ENCODE measurements at regions not wholly inside any gene's neighbourhood (a gene's known extent, or its start where the extent isn't known, plus 50 kb on each side); places are given as distances from the start of the nearest gene placed in this dataset.

- no peak overlapping the region for H3K4me3 ChIP-seq (ENCODE audit: insufficient read depth, low read length, poor library complexity, severe bottlenecking)
- TF ChIP-seq CTCF (IDR thresholded peaks at IDR 0.05; ENCODE audit: insufficient read depth, low read length, poor library complexity, severe bottlenecking) (no peak), EZH2phosphoT487 (conservative IDR thresholded peaks at IDR 0.05; ENCODE audit: low read length) (no peak)
- H3F3A ChIP-seq (ENCODE audit: insufficient read depth), result no peaks in the 10 kb centered on the region
- H3K9me2 ChIP-seq (replicated peaks; ENCODE audit: insufficient read depth, low read length), result no peaks in the 10 kb centered on the region
- no peaks in the 10 kb centered on the region for H3K79me2 ChIP-seq (ENCODE audit: insufficient read depth, low read length)
- H3K9ac ChIP-seq (ENCODE audit: low read length), result no peak overlapping the region
- H2AFZ ChIP-seq (ENCODE audit: low read depth, low read length, severe bottlenecking), result no peak overlapping the region
- no peak overlapping the region for H3K4me2 ChIP-seq (ENCODE audit: low read depth, low read length, poor library complexity, severe bottlenecking)
- no peaks in the 10 kb centered on the region for H3K9me3 ChIP-seq (ENCODE audit: insufficient read depth, low read length)
- no peak overlapping the region for H3K27ac ChIP-seq (ENCODE audit: low read depth, low read length)
- no peaks in the 10 kb centered on the region for H4K20me1 ChIP-seq (ENCODE audit: low read depth, low read length)
- no peaks in the 10 kb centered on the region for H3K27me3 ChIP-seq (ENCODE audit: low read length)
- H3K36me3 ChIP-seq (ENCODE audit: low read length), result no peaks in the 10 kb centered on the region
Observed at GRCh38 chr10:10017716-10018115, 1000.0 kb upstream of the CELF2 start.

GRCh38 chr10:10020945-10021344, 996.7 kb upstream of the CELF2 start:
- Histone ChIP-seq H3K9ac (ENCODE audit: low read length) (no peak overlapping the region), H4K20me1 (ENCODE audit: low read depth, low read length) (no peaks in the 10 kb centered on the region), H2AFZ (ENCODE audit: low read depth, low read length, severe bottlenecking) (no peak overlapping the region), H3K36me3 (ENCODE audit: low read length) (no peaks in the 10 kb centered on the region), H3K27ac (ENCODE audit: low read depth, low read length) (no peak overlapping the region), H3K4me3 (ENCODE audit: insufficient read depth, low read length, poor library complexity, severe bottlenecking) (no peak overlapping the region), H3K9me2 (replicated peaks; ENCODE audit: insufficient read depth, low read length) (no peaks in the 10 kb centered on the region), H3F3A (ENCODE audit: insufficient read depth) (no peaks in the 10 kb centered on the region), H3K4me2 (ENCODE audit: low read depth, low read length, poor library complexity, severe bottlenecking) (no peak overlapping the region), H3K27me3 (ENCODE audit: low read length) (no peaks in the 10 kb centered on the region), H3K79me2 (ENCODE audit: insufficient read depth, low read length) (no peaks in the 10 kb centered on the region), H3K9me3 (ENCODE audit: insufficient read depth, low read length) (no peaks in the 10 kb centered on the region)
- no peak for TF ChIP-seq EZH2phosphoT487 (conservative IDR thresholded peaks at IDR 0.05; ENCODE audit: low read length)

GRCh38 chr10:10032991-10033390, 984.7 kb upstream of the CELF2 start:
- no peaks in the 10 kb centered on the region for H3K9me2 ChIP-seq (replicated peaks; ENCODE audit: insufficient read depth, low read length)
- no peaks in the 10 kb centered on the region for H3K9me3 ChIP-seq (ENCODE audit: insufficient read depth, low read length)
- no peak overlapping the region for H3K4me3 ChIP-seq (ENCODE audit: insufficient read depth, low read length, poor library complexity, severe bottlenecking)
- H3K4me2 ChIP-seq (ENCODE audit: low read depth, low read length, poor library complexity, severe bottlenecking), result no peak overlapping the region
- no peak overlapping the region for H3K9ac ChIP-seq (ENCODE audit: low read length)
- H2AFZ ChIP-seq (ENCODE audit: low read depth, low read length, severe bottlenecking), result no peak overlapping the region
- H3K36me3 ChIP-seq (ENCODE audit: low read length), result no peaks in the 10 kb centered on the region
- no peak for TF ChIP-seq EZH2phosphoT487 (conservative IDR thresholded peaks at IDR 0.05; ENCODE audit: low read length)
- no peak for TF ChIP-seq CTCF (IDR thresholded peaks at IDR 0.05; ENCODE audit: insufficient read depth, low read length, poor library complexity, severe bottlenecking)
- no peaks in the 10 kb centered on the region for H3F3A ChIP-seq (ENCODE audit: insufficient read depth)
- no peak overlapping the region for H3K27ac ChIP-seq (ENCODE audit: low read depth, low read length)
- no peaks in the 10 kb centered on the region for H3K27me3 ChIP-seq (ENCODE audit: low read length)
- no peaks in the 10 kb centered on the region for H4K20me1 ChIP-seq (ENCODE audit: low read depth, low read length)
- H3K79me2 ChIP-seq (ENCODE audit: insufficient read depth, low read length), result no peaks in the 10 kb centered on the region

DNA sequence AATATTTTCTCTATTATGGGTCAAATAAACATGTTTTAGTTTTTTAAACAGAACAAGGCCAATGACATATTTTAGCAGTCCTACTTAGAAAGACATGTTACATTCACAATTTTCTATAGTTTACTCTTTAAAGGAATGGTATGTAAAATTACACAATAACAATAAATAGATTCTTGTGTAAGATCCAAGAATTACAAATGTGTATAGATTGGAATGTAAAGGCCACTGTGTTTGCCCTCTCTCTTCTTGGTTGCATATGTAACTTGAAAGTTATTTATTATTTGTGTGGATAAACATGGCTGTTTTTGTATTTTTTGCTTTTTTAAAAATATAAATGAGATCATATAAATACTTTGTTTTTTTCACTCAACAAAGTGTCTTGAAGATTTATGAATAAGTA, 979.3 kb upstream of the CELF2 start:
- Histone ChIP-seq H3K9me2 (replicated peaks; ENCODE audit: insufficient read depth, low read length) (no peaks in the 10 kb centered on the region), H3K79me2 (ENCODE audit: insufficient read depth, low read length) (no peaks in the 10 kb centered on the region), H3K27ac (ENCODE audit: low read depth, low read length) (no peak overlapping the region), H3K4me2 (ENCODE audit: low read depth, low read length, poor library complexity, severe bottlenecking) (no peak overlapping the region), H3K36me3 (ENCODE audit: low read length) (no peaks in the 10 kb centered on the region), H3F3A (ENCODE audit: insufficient read depth) (no peaks in the 10 kb centered on the region), H4K20me1 (ENCODE audit: low read depth, low read length) (no peaks in the 10 kb centered on the region), H2AFZ (ENCODE audit: low read depth, low read length, severe bottlenecking) (no peak overlapping the region), H3K9me3 (ENCODE audit: insufficient read depth, low read length) (no peaks in the 10 kb centered on the region), H3K27me3 (ENCODE audit: low read length) (no peaks in the 10 kb centered on the region), H3K4me3 (ENCODE audit: insufficient read depth, low read length, poor library complexity, severe bottlenecking) (no peak overlapping the region), H3K9ac (ENCODE audit: low read length) (no peak overlapping the region)
- no peak for TF ChIP-seq CTCF (IDR thresholded peaks at IDR 0.05; ENCODE audit: insufficient read depth, low read length, poor library complexity, severe bottlenecking)
- TF ChIP-seq EZH2phosphoT487 (conservative IDR thresholded peaks at IDR 0.05; ENCODE audit: low read length), result no peak
